SK-N-SH (cell line): ENCODE measurements at regions not wholly inside any gene's neighbourhood (a gene's known extent, or its start where the extent isn't known, plus 50 kb on each side); places are given as distances from the start of the nearest gene placed in this dataset.

Experiments used
- CTCF ChIA-PET: fragments of 300-600, 350-600 bp; formaldehyde crosslinking; extraction: SDS; loops from one replicate; lab custom pipeline; 2021; lab: Yijun Ruan, JAX
- POLR2A ChIA-PET: fragments of 350-600 bp; sonication (Branson Sonifier 250); formaldehyde crosslinking; extraction: SDS; loops from one replicate; lab custom pipeline; 2020; ENCODE audit warnings: antibody characterized with exemption, inconsistent platforms; lab: Yijun Ruan, JAX
- DNase-seq: peaks from one replicate; pipeline ENCODE4 v3.0.0; 2012
- H2AFZ ChIP-seq: fragments of 200-600 bp; sonication (generic); 2 replicates; pipeline ENCODE4 v1.8.1; 2016; ENCODE audit warnings: antibody characterized with exemption, mild to moderate bottlenecking, low read depth
- H3F3A ChIP-seq: fragments of 200-600 bp; sonication (generic); replicated peaks from 2 replicates; pipeline ENCODE3; 2016; ENCODE audit warnings: antibody characterized with exemption, mild to moderate bottlenecking; ENCODE audit not compliant: insufficient read depth
- H3K27ac ChIP-seq, 2 experiments: fragments of 200-500 bp in 1 of 2; fragments of 200-600 bp in 1 of 2; sonication (Bioruptor generic) in 1 of 2; sonication (generic), shearing (Covaris generic) in 1 of 2; 2 replicates each; pipeline versions ENCODE4 v1.5.1 to v1.6.1; 2014 to 2016; ENCODE audit warnings: low read depth in 2 of 2, inconsistent platforms in 1 of 2, low read length in 1 of 2, mild to moderate bottlenecking in 1 of 2, mixed read lengths in 1 of 2
- H3K27me3 ChIP-seq: fragments of 200-600 bp; sonication (generic), shearing (Covaris generic); 2 replicates; pipeline ENCODE4 v1.6.1; 2016; ENCODE audit warnings: mixed run types; ENCODE audit not compliant: insufficient read depth
- H3K36me3 ChIP-seq, 2 experiments: fragments of 200-500 bp in 1 of 2; fragments of 200-600 bp in 1 of 2; sonication (Bioruptor generic) in 1 of 2; sonication (generic) in 1 of 2; replicated peaks in 1 of 2; 2 replicates each; pipeline versions ENCODE3 to v1.5.1; 2014 to 2016; ENCODE audit warnings: low read length in 1 of 2, mild to moderate bottlenecking in 1 of 2; ENCODE audit not compliant: insufficient read depth in 2 of 2, control insufficient read depth in 1 of 2
- H3K4me1 ChIP-seq, 2 experiments: fragments of 200-500 bp in 1 of 2; fragments of 200-600 bp in 1 of 2; sonication (Bioruptor generic) in 1 of 2; sonication (generic), shearing (Covaris generic) in 1 of 2; 2 replicates each; pipeline versions ENCODE4 v1.5.1 to v1.6.1; 2014 to 2016; ENCODE audit warnings: low read depth in 1 of 2, low read length in 1 of 2, mixed run types in 1 of 2; ENCODE audit not compliant: insufficient read depth in 2 of 2, control insufficient read depth in 1 of 2
- H3K4me2 ChIP-seq: fragments of 200-600 bp; sonication (generic), shearing (Covaris generic); 2 replicates; pipeline ENCODE4 v1.6.1; 2017; ENCODE audit warnings: mixed run types
- H3K4me3 ChIP-seq, 2 experiments: fragments of 200-500 bp in 1 of 2; fragments of 200-600 bp in 1 of 2; sonication (Bioruptor generic) in 1 of 2; sonication (generic), shearing (Covaris generic) in 1 of 2; 2 replicates each; pipeline versions ENCODE4 v1.5.1 to v1.8.1; 2014 to 2016; ENCODE audit warnings: low read depth in 2 of 2, inconsistent platforms in 1 of 2, low read length in 1 of 2, mild to moderate bottlenecking in 1 of 2, mixed read lengths in 1 of 2, moderate library complexity in 1 of 2
- H3K79me2 ChIP-seq: fragments of 200-600 bp; sonication (generic); 2 replicates; pipeline ENCODE4 v1.8.1; 2017; ENCODE audit warnings: mild to moderate bottlenecking; ENCODE audit not compliant: insufficient read depth
- H3K9ac ChIP-seq: fragments of 200-600 bp; sonication (generic); 2 replicates; pipeline ENCODE4 v1.6.1; 2017; ENCODE audit warnings: mixed run types
- H3K9me2 ChIP-seq: fragments of 200-600 bp; sonication (generic); 2 replicates; pipeline ENCODE4 v1.6.1; 2017; ENCODE audit warnings: mixed run types
- H3K9me3 ChIP-seq: fragments of 200-600 bp; sonication (generic); 2 replicates; pipeline ENCODE4 v1.6.1; 2017; ENCODE audit warnings: mixed run types, mild to moderate bottlenecking, moderate library complexity
- H4K20me1 ChIP-seq: fragments of 200-600 bp; sonication (generic); 2 replicates; pipeline ENCODE4 v1.6.1; 2017; ENCODE audit warnings: mild to moderate bottlenecking, mixed run types; ENCODE audit not compliant: insufficient read depth
- EP300 ChIP-seq, 2 experiments: IDR thresholded peaks; 2 replicates each; pipeline versions ENCODE4 v1.4.0 to v1.6.1; 2012; ENCODE audit warnings: borderline replicate concordance in 1 of 2, low read depth in 1 of 2, low read length in 1 of 2
- EZH2phosphoT487 ChIP-seq: fragments of 200-600 bp; sonication (generic); IDR thresholded peaks from 2 replicates; pipeline ENCODE4 v1.6.1; 2017; ENCODE audit warnings: low read depth, mixed run types, mild to moderate bottlenecking, antibody characterized with exemption, moderate library complexity, borderline replicate concordance
- FOXJ3 ChIP-seq: sonication (generic); formaldehyde crosslinking; IDR thresholded peaks from 2 replicates; pipeline ENCODE4 v1.5.1; 2020; ENCODE audit warnings: mild to moderate bottlenecking, missing genetic modification reagents
- FOXM1 ChIP-seq: IDR thresholded peaks from 2 replicates; pipeline ENCODE4 v1.4.0; 2012; ENCODE audit warnings: low read depth, mild to moderate bottlenecking
- GATA2 ChIP-seq: sonication (generic); formaldehyde crosslinking; IDR thresholded peaks from 2 replicates; pipeline ENCODE4 v1.5.0; 2020; ENCODE audit warnings: mild to moderate bottlenecking, missing genetic modification reagents
- JUND ChIP-seq: IDR thresholded peaks from 2 replicates; pipeline ENCODE4 v1.4.0; 2012
- MAX ChIP-seq: IDR thresholded peaks from 2 replicates; pipeline ENCODE4 v1.4.0; 2012; ENCODE audit warnings: low read depth
- NFIC ChIP-seq: IDR thresholded peaks from 2 replicates; pipeline ENCODE4 v1.4.0; 2012; ENCODE audit warnings: borderline replicate concordance
- NRF1 ChIP-seq: IDR thresholded peaks from 2 replicates; pipeline ENCODE4 v1.6.1; 2012; ENCODE audit warnings: low read depth, mild to moderate bottlenecking, low read length
- RXRA ChIP-seq: IDR thresholded peaks from 2 replicates; pipeline ENCODE4 v1.4.0; 2012; ENCODE audit warnings: low read depth, mild to moderate bottlenecking, borderline replicate concordance
- SMC3 ChIP-seq: IDR thresholded peaks from 2 replicates; pipeline ENCODE4 v1.6.1; 2012; ENCODE audit warnings: low read depth, low read length, improper control_type of control experiment
- TEAD4 ChIP-seq: IDR thresholded peaks from 2 replicates; pipeline ENCODE4 v1.4.0; 2012; ENCODE audit warnings: mild to moderate bottlenecking, borderline replicate concordance; ENCODE audit not compliant: insufficient read depth
- YY1 ChIP-seq: IDR thresholded peaks from 2 replicates; pipeline ENCODE4 v1.4.0; 2012; ENCODE audit warnings: low read depth, mild to moderate bottlenecking
- ZBTB33 ChIP-seq: IDR thresholded peaks from 2 replicates; pipeline ENCODE4 v1.4.0; 2012; ENCODE audit warnings: low read depth, borderline replicate concordance
- WGBS: methylation state at CpG from one replicate; pipeline ENCODE4 v1.1.6; 2017; ENCODE audit warnings: low lambda C conversion rate; 5-methylcytosine and 5-hydroxymethylcytosine counted together
- TF ChIP-seq, protein P1 (sequence below): IDR thresholded peaks from 2 replicates; pipeline ENCODE4 v1.4.0; 2012; ENCODE audit warnings: low read depth, borderline replicate concordance
- TF ChIP-seq, protein P2 (sequence below): IDR thresholded peaks from 2 replicates; pipeline ENCODE4 v1.6.1; 2012; ENCODE audit warnings: mild to moderate bottlenecking, low read depth, low read length, moderate library complexity
- TF ChIP-seq, protein P3 (sequence below): IDR thresholded peaks from 2 replicates; pipeline ENCODE4; 2012

GRCh38 chr7:156080046-156080445 lies 267.8 kb upstream of the SHH start:
- POLR2A ChIA-PET: no interaction called here
- Histone ChIP-seq H3K4me2 (no peak overlapping the region), H3K27ac (no peak overlapping the region), H3K4me3 (no peak overlapping the region), H3F3A (no peaks in the 10 kb centered on the region), H3K27me3 (peaks cover 66% of the 10 kb centered on the region), H3K36me3 (no peaks in the 10 kb centered on the region), H2AFZ (no peak overlapping the region), H3K9ac (no peak overlapping the region), H4K20me1 (no peaks in the 10 kb centered on the region), H3K9me2 (no peaks in the 10 kb centered on the region), H3K79me2 (no peaks in the 10 kb centered on the region), H3K4me1 (no peaks in the 10 kb centered on the region), H3K9me3 (no peaks in the 10 kb centered on the region)
- no peak for DNase-seq
- CTCF ChIA-PET: no interaction called here
- 11% methylated on average over 11 of the region's 11 CpGs for WGBS
- TF ChIP-seq YY1 (no peak), EP300 (IDR thresholded peaks at IDR 0.05; ENCODE audit: borderline replicate concordance in 1 of 2, low read depth in 1 of 2, low read length in 1 of 2) (no peak), FOXJ3 (CRISPR knock-in tag) (no peak), JUND (no peak), EZH2phosphoT487 (no peak), ZBTB33 (no peak), NFIC (no peak), TEAD4 (no peak), GATA2 (CRISPR knock-in tag) (no peak), FOXM1 (no peak), MAX (no peak), RXRA (no peak), NRF1 (no peak), SMC3 (no peak)
- TF ChIP-seq, protein P1, sequence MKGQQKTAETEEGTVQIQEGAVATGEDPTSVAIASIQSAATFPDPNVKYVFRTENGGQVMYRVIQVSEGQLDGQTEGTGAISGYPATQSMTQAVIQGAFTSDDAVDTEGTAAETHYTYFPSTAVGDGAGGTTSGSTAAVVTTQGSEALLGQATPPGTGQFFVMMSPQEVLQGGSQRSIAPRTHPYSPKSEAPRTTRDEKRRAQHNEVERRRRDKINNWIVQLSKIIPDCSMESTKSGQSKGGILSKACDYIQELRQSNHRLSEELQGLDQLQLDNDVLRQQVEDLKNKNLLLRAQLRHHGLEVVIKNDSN: no peak
- TF ChIP-seq, protein P2, sequence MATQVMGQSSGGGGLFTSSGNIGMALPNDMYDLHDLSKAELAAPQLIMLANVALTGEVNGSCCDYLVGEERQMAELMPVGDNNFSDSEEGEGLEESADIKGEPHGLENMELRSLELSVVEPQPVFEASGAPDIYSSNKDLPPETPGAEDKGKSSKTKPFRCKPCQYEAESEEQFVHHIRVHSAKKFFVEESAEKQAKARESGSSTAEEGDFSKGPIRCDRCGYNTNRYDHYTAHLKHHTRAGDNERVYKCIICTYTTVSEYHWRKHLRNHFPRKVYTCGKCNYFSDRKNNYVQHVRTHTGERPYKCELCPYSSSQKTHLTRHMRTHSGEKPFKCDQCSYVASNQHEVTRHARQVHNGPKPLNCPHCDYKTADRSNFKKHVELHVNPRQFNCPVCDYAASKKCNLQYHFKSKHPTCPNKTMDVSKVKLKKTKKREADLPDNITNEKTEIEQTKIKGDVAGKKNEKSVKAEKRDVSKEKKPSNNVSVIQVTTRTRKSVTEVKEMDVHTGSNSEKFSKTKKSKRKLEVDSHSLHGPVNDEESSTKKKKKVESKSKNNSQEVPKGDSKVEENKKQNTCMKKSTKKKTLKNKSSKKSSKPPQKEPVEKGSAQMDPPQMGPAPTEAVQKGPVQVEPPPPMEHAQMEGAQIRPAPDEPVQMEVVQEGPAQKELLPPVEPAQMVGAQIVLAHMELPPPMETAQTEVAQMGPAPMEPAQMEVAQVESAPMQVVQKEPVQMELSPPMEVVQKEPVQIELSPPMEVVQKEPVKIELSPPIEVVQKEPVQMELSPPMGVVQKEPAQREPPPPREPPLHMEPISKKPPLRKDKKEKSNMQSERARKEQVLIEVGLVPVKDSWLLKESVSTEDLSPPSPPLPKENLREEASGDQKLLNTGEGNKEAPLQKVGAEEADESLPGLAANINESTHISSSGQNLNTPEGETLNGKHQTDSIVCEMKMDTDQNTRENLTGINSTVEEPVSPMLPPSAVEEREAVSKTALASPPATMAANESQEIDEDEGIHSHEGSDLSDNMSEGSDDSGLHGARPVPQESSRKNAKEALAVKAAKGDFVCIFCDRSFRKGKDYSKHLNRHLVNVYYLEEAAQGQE: no peak
- TF ChIP-seq, protein P3, sequence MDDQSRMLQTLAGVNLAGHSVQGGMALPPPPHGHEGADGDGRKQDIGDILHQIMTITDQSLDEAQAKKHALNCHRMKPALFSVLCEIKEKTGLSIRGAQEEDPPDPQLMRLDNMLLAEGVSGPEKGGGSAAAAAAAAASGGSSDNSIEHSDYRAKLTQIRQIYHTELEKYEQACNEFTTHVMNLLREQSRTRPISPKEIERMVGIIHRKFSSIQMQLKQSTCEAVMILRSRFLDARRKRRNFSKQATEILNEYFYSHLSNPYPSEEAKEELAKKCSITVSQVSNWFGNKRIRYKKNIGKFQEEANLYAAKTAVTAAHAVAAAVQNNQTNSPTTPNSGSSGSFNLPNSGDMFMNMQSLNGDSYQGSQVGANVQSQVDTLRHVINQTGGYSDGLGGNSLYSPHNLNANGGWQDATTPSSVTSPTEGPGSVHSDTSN: no peak
- TF ChIP-seq, all 33 proteins: peak for 0
